ENCODE measurements at regions not wholly inside any gene's neighbourhood (a gene's known extent, or its start where the extent isn't known, plus 50 kb on each side); places are given as distances from the start of the nearest gene placed in this dataset.

- TF ChIP-seq CBFB (IDR thresholded peaks at IDR 0.05; ENCODE audit: low read depth) (no peak), SMAD5 (IDR thresholded peaks at IDR 0.05; ENCODE audit: low read depth) (no peak), TBL1XR1 (IDR thresholded peaks at IDR 0.05; ENCODE audit: low read depth, low read length) (no peak), ZNF687 (IDR thresholded peaks at IDR 0.05) (no peak), ZNF592 (IDR thresholded peaks at IDR 0.05) (no peak), MYC (IDR thresholded peaks at IDR 0.05; ENCODE audit: insufficient read depth, insufficient read length, insufficient replicate concordance, low read length, severe bottlenecking) (no peak), TAF1 (IDR thresholded peaks at IDR 0.05; ENCODE audit: borderline replicate concordance, low read depth, low read length) (no peak)
These were observed 128.2 kb upstream of the TBCA start (continued) for GRCh38 chr5:77904362-77904761.
